Tongue (tissue), 1 donor: ENCODE measurements at regions not wholly inside any gene's neighbourhood (a gene's known extent, or its start where the extent isn't known, plus 50 kb on each side); places are given as distances from the start of the nearest gene placed in this dataset.

ENCODE experiments used
- DNase-seq: peaks from one replicate; pipeline ENCODE4 v3.0.0-alpha.2; 2015

DNA sequence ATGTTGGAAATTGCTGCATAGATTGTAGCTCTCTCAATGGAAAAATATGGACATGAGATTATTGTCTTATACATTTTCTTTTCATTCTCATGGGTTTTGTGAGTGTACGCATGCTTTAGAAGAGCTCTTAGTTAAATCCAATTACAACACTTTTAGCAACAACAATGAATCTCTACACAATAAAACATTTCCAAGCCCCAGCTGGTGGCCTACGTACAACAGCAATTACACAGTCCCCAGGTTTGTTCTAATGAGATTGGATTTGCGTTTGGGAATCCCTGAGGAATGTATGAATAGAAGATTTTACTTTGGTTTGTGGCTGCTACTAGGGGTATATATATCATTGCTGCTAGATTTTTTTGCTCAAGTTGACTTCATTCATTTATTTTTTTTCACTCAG lies 98.6 kb downstream of the FHDC1 start:
- no peak for DNase-seq

DNA sequence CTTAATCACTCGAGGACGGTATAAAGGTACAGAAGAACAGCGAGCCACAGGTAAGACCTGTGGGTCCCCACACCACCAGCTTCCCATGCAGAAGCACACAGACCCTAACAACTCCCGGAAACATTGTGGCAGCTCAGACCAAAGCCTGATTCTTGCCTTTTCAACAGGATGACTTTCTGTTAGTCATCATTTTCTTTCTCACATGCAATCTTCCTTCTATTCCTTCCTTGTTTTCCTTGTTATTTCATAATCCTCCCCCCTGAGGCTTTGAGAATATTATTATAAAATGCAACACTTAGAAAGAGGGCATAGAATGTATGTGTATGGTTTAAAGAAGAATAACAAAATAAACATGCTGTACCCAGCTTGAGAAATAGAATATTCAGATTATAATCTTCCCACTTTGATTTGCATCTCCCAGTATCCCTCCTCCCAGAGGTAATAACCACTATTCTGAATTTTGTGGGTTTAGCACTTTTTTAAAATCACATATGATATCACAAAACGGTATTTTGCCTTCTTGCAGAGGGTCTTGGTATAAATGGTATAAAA lies 100.9 kb downstream of the FHDC1 start:
- no peak for DNase-seq

GRCh38 chr4:153038623-153039311 lies 102.6 kb downstream of the FHDC1 start:
- no peak for DNase-seq

DNA sequence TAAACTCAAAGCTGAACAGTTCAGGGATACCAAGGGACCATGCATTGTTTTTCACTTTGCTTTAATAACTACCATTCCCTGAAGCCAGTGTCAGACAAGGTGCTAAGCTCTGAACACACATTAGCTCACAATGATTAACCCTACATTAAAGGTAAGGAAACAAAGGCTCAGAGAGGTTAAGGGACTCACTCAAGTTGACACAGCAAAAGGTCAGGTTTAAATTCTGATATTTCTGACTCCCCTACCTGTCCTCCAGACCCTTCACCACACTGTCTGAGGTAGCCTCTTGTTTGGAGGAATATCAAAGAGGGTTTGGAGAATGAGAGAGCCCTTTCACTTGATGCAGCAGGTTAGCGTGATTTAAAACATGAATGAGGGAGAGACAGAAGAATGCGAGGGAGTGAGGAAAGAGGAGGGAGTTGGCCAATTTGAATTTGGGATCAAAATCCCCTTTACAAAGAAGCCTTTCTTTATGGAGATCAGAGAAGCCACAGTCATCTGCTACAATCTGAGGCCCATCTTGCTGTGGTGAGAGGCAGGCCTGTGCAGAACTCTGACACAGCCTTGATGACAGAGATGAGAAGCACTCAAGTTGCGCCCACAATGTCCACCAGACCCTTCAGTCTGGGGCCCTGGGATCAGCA lies 103.5 kb downstream of the FHDC1 start:
- no peak for DNase-seq

GRCh38 chr4:153040677-153041076 lies 104.6 kb downstream of the FHDC1 start:
- DNase-seq: no peak

DNA sequence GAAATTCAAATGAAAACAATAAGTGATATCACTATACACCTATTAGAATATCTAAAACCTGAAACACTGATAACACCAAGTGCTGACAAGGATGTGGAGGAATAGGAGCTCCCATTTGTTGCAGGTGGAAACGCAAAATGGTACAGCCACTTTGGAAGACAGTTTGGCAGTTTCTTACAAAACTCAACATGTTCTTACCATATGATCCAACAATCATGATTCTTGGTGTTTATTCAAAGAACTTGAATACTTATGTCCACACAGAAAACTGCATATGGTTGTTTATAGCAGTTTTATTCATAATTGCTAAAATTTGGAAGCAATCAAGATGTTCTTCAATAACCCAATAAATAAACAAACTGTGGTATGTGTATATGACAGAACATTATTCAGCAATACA lies 107.9 kb downstream of the FHDC1 start:
- DNase-seq: no peak

DNA sequence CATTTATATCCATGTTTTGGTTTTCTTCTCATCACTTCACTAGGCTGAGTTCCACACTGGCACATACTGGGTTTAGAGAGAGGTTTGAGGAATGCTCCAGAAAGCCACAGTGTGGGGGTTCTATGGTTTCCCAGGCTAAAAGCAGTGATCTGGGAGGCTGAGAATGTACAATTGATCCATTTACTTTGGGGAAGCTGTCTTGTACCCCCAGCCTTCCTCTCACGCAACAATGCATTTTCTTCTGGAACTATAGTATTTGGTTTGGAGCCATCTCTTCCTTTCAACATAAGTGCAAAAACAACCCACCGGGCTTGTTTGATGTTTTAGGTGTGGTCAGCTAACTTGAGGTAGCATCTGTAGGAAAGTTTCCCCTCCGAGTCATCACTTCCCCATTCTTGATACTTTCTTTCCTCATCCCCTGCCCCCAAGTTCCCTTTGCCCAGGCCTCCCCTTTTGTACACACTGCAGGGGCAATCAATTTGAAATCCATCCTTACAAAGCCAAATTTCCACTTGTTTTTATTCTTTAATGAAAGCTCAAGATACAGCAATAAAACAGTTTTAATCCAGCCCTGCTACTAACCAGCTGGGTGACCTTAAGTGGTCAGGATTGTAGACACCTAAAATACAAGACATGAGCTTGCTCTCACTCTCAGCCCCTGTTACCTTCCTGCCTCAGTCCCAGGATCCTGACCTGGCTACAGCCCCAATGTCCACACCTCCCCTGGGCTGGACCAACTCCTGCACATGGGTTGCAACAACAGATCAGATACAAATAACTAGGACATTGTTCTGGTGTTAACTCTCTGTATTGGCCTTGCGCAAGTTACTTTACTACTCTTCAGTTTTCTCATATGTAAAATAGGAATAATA lies 109.2 kb downstream of the FHDC1 start:
- DNase-seq: no peak

GRCh38 chr4:153058671-153059060 lies 122.5 kb downstream of the FHDC1 start:
- no peak for DNase-seq

DNA sequence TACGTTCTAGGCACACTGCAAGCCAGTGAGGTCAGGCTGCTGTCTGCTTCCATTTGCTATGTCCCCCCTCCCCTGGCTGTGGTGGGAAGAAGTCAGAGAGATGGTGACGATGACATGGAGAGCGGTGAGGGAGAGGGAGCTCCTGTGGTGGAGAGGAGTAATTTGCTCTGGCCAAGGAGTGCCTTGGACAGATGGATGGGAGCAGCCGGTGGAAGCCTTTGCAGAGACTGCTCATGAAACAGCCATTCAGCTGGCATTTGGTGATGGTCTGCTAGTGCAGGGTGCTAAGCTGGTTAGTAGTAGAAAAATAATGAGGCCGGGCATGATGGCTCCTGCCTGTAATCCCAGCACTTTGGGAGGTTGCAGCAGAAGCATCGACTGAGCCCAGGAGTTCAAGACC lies 124.1 kb downstream of the FHDC1 start:
- peak; percentile 39 for DNase-seq

DNA sequence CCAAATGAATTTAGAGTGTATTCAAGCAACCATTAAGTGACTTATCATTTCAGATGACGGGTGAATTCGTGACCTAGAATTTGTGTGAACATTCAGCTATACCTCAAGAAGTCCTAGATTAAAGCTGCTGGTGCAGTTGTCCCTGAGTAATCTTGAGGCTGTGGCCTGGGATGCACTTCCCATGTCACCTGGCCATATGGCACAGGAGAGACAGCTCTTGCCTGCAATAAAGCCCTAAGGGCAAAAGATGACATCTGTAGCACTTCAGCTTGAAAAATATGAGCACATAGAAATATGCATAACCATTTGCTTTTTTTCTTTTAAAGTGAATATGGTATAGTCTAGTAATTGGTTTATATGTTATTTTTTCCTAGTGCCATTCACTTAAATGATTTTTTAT lies 125.8 kb downstream of the FHDC1 start:
- DNase-seq: no peak

GRCh38 chr4:153062652-153063168 lies 126.6 kb downstream of the FHDC1 start:
- DNase-seq: no peak

GRCh38 chr4:153063490-153063889 lies 127.4 kb downstream of the FHDC1 start:
- DNase-seq: no peak

DNA sequence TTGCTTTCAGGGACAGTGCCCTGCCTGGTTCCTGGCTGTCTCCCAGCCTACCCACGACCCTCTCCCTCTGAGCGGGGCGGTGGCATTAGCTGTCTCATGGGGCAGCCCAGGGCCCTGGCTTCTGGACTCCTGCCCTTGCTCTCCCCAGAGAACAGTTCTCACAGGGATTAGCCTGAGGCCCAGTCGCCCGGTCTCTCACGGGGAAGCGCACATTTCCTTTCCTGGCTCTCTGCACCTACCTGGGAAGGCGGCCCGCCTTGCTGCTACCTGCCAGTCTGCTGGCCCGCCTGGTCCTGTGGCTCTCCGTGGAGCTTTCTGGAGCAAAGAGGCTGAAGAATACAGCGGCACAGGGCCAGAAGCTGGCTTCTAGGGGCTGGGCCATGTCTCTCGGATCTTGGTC lies 128.4 kb downstream of the FHDC1 start:
- no peak for DNase-seq

DNA sequence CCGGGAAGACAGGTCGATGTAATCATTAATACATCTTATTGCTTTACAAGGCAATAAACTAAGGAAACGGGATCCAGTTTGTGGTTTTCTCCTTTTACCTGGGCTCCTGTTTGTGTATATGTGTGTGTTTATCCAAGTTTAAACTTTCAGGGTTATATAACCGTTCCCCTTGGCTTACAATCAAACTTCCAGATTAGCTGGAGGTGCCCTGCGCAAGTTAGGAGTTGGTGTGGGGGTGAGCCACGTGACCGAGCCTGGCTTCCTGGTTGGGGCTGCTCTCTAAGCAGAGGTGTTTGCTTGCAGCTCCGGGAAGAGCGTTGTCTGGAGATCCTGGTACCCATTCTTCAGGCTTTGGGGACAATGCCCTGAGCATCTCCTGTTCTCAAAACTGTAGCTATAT lies 129.2 kb downstream of the FHDC1 start:
- no peak for DNase-seq

- no peak for DNase-seq
Observed at GRCh38 chr4:153067376-153067775, 131.3 kb downstream of the FHDC1 start.

GRCh38 chr4:153068751-153069150 lies 132.6 kb downstream of the FHDC1 start:
- no peak for DNase-seq

GRCh38 chr4:153071958-153072598 lies 132.2 kb upstream of the TRIM2 start:
- no peak for DNase-seq

DNA sequence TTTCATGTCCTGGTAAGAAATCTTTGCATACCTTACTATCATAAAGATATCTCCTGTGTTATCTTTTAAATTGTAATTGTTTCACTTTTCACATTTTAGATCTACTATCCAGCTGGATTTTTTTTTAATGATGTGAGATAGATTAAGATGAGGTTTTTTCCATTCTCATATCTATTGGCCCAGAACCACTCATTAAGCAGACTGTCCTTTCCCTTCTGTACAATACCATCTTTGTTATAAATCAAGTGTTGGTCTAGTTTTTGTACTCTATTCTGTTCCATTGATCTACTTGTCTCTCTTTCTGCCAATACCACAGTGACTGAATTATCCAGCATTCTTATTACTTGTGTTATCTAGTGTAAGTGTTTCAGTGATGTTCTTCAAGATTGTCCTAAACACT lies 131.6 kb upstream of the TRIM2 start:
- DNase-seq: no peak

DNA sequence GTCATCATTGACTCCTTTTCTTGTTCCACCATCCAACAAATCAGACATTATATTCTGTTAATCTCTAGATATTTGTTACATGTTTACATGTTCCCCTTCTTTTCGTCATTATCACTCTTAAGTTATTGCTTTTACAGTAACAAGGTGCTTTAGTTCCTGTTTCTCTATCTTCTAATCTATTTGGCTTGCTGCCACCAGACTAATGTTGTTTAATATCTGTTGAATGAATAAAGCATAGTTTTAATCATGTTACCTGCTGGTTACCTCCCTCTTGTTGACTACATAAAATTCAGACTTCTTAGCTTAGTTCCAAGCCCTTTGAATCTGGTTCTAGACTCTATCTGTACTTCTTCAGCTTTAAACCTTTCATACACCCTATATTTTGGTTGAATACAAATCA lies 129.8 kb upstream of the TRIM2 start:
- no peak for DNase-seq

- no peak for DNase-seq
Observed at GRCh38 chr4:153074936-153075630, 129.2 kb upstream of the TRIM2 start.

GRCh38 chr4:153075836-153076518 lies 128.3 kb upstream of the TRIM2 start:
- no peak for DNase-seq
